ENCODE measurements at regions not wholly inside any gene's neighbourhood (a gene's known extent, or its start where the extent isn't known, plus 50 kb on each side); places are given as distances from the start of the nearest gene placed in this dataset.

DNA sequence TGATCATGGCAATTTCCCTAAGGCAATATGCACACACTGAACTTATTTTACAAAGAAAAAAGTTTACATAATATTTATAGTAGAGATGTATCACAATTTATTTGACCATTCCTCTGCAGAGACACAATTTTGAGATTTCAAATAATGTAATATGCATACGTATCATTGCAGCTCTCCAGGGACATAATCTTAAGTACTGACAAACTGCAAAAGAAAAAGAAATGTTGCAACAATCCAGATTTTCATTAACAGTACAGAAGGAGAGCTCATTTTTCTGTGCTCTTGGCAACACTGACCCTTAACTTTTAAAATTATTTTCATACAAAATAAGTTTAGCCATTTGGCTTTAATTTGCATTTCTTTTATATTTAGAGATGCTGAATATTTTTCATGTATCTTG lies 710.2 kb upstream of the SLC39A10 start:
- DNase-seq (ENCODE audit: low spot score), result no peak
- TF ChIP-seq CTCF (IDR thresholded peaks at IDR 0.05; ENCODE audit: extremely low read depth, missing control alignments), result no peak

- no peak for DNase-seq (ENCODE audit: low spot score)
- no peak for TF ChIP-seq CTCF (IDR thresholded peaks at IDR 0.05; ENCODE audit: extremely low read depth, missing control alignments)
Measured at GRCh38 chr2:194938066-194938465, 719.0 kb upstream of the SLC39A10 start.

DNA sequence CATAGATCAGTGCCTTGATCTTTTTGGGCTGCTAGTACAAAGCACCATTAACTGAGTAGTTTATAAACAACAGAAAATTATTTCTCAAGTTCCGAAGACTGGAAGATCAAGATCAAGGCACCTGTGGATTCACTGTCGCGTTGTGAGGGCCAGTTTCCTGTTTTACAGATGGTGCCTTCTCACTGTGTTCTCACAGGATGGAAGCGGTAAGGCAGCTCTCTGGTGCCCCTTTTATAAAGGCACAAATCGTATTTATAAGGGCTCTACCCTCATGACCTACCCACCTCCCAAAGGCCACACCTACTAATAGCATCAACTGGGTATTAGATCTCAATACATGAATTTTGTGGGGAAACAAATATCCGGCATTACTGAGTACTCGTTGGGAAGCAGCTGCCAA lies 729.5 kb upstream of the SLC39A10 start:
- DNase-seq (ENCODE audit: low spot score), result no peak
- no peak for TF ChIP-seq CTCF (IDR thresholded peaks at IDR 0.05; ENCODE audit: extremely low read depth, missing control alignments)

DNA sequence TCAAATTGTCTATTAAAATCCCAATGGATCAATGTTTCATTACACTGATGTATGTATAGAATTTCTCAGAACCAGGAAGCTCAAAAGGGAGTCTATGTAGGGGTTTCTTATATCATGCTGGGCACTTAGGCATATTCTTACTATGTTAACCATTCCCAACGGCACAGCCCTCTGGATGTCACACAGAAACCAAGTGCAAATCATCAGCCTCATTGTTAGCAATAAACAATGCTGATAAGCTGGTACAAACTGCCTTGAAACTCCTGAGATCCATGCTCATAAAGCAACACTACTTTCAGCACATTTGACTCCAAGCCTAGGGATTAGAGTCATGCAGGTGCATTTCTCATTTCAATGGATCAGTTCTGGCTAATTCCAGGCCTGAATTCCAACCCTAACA lies 730.2 kb upstream of the SLC39A10 start:
- no peak for DNase-seq (ENCODE audit: low spot score)
- TF ChIP-seq CTCF (IDR thresholded peaks at IDR 0.05; ENCODE audit: extremely low read depth, missing control alignments), result no peak

DNA sequence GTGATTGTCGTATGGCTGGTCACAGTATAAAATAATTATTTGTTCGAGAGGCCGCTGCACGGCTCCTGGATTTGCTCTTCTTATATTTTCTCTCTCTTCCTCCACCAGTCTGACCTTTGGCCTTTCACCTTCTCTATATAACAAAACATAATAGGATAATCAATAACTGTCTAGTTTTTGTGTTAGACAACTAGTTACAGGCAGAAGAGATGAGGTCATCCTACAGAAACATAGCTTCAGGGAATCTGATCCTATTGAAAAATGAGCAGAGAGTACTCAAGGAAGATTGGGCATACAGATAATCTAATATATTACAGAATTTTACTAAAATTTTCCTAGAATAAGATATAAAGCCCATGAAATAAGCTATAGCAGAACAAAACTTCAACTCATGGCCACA lies 731.3 kb upstream of the SLC39A10 start:
- no peak for DNase-seq (ENCODE audit: low spot score)

GRCh38 chr2:194917519-194917918 lies 739.5 kb upstream of the SLC39A10 start:
- no peak for DNase-seq (ENCODE audit: low spot score)

More for the DNA sequence above, 731.3 kb upstream of the SLC39A10 start:
- TF ChIP-seq CTCF (IDR thresholded peaks at IDR 0.05; ENCODE audit: extremely low read depth, missing control alignments), result no peak

GRCh38 chr2:194915485-194915884 lies 741.5 kb upstream of the SLC39A10 start:
- DNase-seq (ENCODE audit: low spot score), result no peak
- TF ChIP-seq CTCF (IDR thresholded peaks at IDR 0.05; ENCODE audit: extremely low read depth, missing control alignments), result no peak

More at GRCh38 chr2:194917519-194917918, 739.5 kb upstream of the SLC39A10 start:
- no peak for TF ChIP-seq CTCF (IDR thresholded peaks at IDR 0.05; ENCODE audit: extremely low read depth, missing control alignments)

Data from GM20000 (cell line).